ENCODE measurements at regions not wholly inside any gene's neighbourhood (a gene's known extent, or its start where the extent isn't known, plus 50 kb on each side); places are given as distances from the start of the nearest gene placed in this dataset.

GRCh38 chr18:46322411-46322891 is 218.3 kb downstream of the HAUS1 start:
- Mint-ChIP-seq H3K27me3 (ENCODE audit: low read depth) (peaks cover 12% of the 10 kb centered on the region), H3K4me1 (ENCODE audit: low read depth) (peaks cover 2% of the 10 kb centered on the region), H3K4me3 (no peak overlapping the region), H3K27ac (no peak overlapping the region), H3K9me3 (no peaks in the 10 kb centered on the region), H3K36me3 (ENCODE audit: low read depth) (no peaks in the 10 kb centered on the region)

DNA sequence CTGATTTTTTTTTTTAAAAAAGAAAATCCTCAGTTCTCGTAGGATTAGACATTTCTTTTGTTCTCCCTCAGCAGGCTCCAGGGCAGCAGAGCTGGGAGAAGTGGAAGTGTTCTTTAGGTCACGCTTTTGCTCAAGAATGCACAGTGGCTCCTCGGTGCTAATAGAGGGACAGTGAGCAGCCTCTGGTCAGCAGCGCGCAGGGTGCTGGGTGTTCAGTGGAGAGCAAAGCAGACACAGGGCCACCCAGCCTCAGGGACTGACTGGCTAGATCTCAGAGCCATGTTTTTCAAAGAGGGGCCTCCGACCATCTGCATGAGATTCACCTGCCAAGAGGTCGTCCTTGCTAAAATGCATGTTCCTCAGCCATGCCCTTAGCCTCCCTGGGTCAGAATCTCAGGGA is 218.8 kb downstream of the HAUS1 start:
- H3K4me3 Mint-ChIP-seq: no peak overlapping the region
- H3K9me3 Mint-ChIP-seq: no peaks in the 10 kb centered on the region
- H3K27ac Mint-ChIP-seq: no peak overlapping the region
- H3K4me1 Mint-ChIP-seq (ENCODE audit: low read depth): peaks cover 2% of the 10 kb centered on the region
- peaks cover 12% of the 10 kb centered on the region for H3K27me3 Mint-ChIP-seq (ENCODE audit: low read depth)
- no peaks in the 10 kb centered on the region for H3K36me3 Mint-ChIP-seq (ENCODE audit: low read depth)

DNA sequence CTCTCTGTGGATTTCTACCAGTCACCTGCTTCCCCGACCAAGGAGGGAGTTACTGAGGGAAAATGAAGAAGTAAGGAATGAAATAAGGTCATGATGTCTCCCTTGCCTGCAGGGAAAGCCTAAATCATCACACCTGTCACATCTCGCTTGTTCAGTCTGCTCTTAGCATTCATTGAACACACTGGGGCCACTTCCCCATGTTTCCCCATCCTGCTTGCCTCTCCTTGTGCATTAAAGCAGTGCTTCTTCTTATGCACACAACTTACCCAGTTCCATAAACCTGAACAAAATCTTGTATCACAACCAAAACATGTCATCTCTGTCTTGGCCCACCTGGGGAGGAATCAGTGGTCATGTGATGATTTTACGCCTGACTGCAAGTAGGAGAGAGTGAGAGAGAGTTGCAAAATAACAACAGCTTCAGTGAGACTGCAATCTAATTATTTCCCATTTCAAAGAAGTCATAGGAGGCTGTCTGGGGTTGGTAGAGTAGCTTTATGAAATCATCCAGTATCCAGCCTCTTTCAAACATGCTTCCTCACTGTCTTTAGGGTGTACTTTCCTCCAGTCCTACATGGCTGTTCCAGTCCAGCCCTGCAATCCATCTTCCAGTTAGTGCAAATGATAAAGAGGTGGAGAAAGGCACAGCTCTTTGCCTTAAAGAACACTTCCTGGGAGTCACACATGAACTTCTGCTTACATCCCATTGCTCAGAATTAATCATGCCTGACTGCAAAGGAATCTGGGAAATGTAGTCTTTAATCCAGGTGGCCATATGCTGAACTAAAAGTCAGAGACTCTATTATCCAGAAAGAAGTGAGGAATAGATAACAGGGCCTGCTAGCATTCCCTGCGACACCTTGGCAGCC is 220.1 kb downstream of the HAUS1 start:
- peaks cover 15% of the 10 kb centered on the region for H3K27me3 Mint-ChIP-seq (ENCODE audit: low read depth)
- no peak overlapping the region for H3K4me3 Mint-ChIP-seq
- peaks cover 2% of the 10 kb centered on the region for H3K4me1 Mint-ChIP-seq (ENCODE audit: low read depth)
- no peak overlapping the region for H3K27ac Mint-ChIP-seq
- H3K9me3 Mint-ChIP-seq: no peaks in the 10 kb centered on the region
- no peaks in the 10 kb centered on the region for H3K36me3 Mint-ChIP-seq (ENCODE audit: low read depth)

- H3K27me3 Mint-ChIP-seq (ENCODE audit: low read depth): peaks cover 23% of the 10 kb centered on the region
- H3K4me3 Mint-ChIP-seq: no peak overlapping the region
- no peaks in the 10 kb centered on the region for H3K9me3 Mint-ChIP-seq
- no peak overlapping the region for H3K27ac Mint-ChIP-seq
- H3K4me1 Mint-ChIP-seq (ENCODE audit: low read depth): peaks cover 2% of the 10 kb centered on the region
- no peaks in the 10 kb centered on the region for H3K36me3 Mint-ChIP-seq (ENCODE audit: low read depth)
These were observed 221.7 kb downstream of the HAUS1 start for GRCh38 chr18:46325895-46326294.

DNA sequence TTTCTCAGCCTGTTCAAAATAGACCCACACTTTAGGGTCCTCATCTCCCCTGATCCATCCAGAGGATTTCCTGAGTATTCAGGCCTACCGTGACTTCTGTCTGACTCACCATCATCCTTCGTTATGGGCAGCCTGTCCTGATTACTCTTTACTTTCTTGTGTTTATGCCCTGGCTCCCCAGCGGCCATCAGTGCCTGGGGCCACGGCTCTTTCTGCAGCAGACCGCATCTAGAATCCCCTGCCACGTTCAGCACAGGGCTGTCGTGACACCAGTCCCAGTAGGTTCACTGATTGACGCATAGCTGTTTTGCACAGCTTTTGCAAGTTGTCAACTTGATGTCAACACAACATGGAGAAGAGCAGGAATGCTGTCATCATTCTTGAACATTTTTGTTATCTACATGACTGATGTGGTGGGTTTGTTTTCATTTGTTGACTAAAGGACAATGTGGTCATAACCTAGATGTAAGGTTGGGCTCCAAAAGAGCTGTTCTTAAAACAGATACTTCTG is 225.6 kb downstream of the HAUS1 start:
- Mint-ChIP-seq H3K36me3 (ENCODE audit: low read depth) (no peaks in the 10 kb centered on the region), H3K4me1 (ENCODE audit: low read depth) (peaks cover 7% of the 10 kb centered on the region), H3K4me3 (no peak overlapping the region), H3K27me3 (ENCODE audit: low read depth) (peaks cover 51% of the 10 kb centered on the region), H3K27ac (no peak overlapping the region), H3K9me3 (no peaks in the 10 kb centered on the region)

DNA sequence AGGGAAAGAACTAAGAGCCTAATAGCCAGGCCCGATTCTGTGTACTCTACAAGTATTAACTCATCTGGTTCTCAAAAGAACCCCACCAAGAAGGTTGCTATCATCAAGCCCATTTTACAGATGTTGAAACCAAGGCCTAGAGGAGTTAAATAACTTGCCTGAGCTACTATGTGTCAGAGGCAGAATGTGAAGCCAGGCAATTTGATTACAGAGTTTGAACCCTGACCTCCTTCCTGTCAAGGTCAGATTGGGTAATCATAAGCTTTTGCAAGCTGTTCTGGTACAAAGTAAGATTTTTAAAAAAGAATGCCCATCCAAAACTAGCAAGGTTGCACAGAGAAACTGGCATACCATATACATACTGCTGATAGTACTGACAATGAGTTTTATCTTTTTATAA is 227.1 kb downstream of the HAUS1 start:
- H3K36me3 Mint-ChIP-seq (ENCODE audit: low read depth): peaks cover 1% of the 10 kb centered on the region
- H3K27me3 Mint-ChIP-seq (ENCODE audit: low read depth): peaks cover 66% of the 10 kb centered on the region
- H3K27ac Mint-ChIP-seq: no peak overlapping the region
- H3K4me3 Mint-ChIP-seq: no peak overlapping the region
- H3K4me1 Mint-ChIP-seq (ENCODE audit: low read depth): peaks cover 18% of the 10 kb centered on the region
- H3K9me3 Mint-ChIP-seq: no peaks in the 10 kb centered on the region

DNA sequence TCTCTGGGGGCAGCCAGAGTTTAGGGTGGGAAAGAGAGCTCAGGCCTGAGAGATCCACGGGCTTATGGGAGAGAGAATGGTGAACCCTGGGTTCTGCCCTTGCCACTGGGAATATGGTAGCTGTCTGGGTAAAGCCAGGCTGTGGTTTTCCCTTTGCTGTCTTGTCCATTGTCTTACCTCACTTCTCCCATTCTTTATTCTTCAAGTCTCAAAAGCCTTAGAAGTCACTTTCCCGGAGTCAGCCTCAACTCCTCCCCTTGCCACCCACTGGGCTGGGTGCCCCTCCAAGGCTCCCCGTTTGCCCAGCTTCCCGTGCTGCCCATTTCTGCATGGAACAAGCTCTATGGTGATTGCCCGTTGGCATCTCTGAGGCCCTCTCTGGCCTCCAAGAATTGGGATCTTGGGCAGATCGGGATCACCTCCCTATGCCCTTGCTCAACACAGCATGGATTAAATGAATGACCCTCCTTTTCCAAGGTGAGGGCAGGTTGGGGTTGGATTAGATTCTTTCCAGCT is 228.2 kb downstream of the HAUS1 start:
- Mint-ChIP-seq H3K4me3 (no peak overlapping the region), H3K9me3 (no peaks in the 10 kb centered on the region), H3K27me3 (ENCODE audit: low read depth) (peaks cover 74% of the 10 kb centered on the region), H3K4me1 (ENCODE audit: low read depth) (peaks cover 18% of the 10 kb centered on the region), H3K36me3 (ENCODE audit: low read depth) (peaks cover 1% of the 10 kb centered on the region), H3K27ac (no peak overlapping the region)

DNA sequence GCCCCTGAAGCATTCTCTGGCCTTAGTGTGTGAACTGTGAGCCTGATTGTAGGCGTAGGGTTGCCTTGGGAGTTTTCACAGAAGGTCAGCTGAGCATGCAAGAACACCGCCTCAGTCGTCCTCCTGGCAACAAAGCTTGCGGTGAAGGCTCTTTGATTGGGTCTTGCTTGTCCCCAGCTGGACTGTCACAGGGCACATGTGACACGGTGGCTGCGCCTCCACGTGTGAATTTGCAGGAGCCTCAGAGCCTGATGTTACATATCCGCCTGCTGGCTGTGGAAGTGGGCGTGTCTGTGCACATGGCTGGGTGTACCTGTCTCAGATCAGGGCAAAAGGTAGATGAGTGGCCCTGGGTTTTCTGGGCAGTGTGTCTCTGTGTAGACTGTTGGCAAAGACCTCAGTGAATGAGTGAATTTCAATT is 228.7 kb downstream of the HAUS1 start:
- Mint-ChIP-seq H3K9me3 (no peaks in the 10 kb centered on the region), H3K27ac (no peak overlapping the region), H3K4me1 (ENCODE audit: low read depth) (peaks cover 22% of the 10 kb centered on the region), H3K36me3 (ENCODE audit: low read depth) (peaks cover 1% of the 10 kb centered on the region), H3K27me3 (ENCODE audit: low read depth) (peaks cover 79% of the 10 kb centered on the region), H3K4me3 (peak overlapping the region; percentile 72)

GRCh38 chr18:46333431-46334135 is 229.4 kb downstream of the HAUS1 start:
- Mint-ChIP-seq H3K27ac (no peak overlapping the region), H3K27me3 (ENCODE audit: low read depth) (peaks cover 84% of the 10 kb centered on the region), H3K4me1 (ENCODE audit: low read depth) (peaks cover 27% of the 10 kb centered on the region), H3K36me3 (ENCODE audit: low read depth) (peaks cover 1% of the 10 kb centered on the region), H3K9me3 (no peaks in the 10 kb centered on the region), H3K4me3 (peak overlapping the region; percentile 72)

DNA sequence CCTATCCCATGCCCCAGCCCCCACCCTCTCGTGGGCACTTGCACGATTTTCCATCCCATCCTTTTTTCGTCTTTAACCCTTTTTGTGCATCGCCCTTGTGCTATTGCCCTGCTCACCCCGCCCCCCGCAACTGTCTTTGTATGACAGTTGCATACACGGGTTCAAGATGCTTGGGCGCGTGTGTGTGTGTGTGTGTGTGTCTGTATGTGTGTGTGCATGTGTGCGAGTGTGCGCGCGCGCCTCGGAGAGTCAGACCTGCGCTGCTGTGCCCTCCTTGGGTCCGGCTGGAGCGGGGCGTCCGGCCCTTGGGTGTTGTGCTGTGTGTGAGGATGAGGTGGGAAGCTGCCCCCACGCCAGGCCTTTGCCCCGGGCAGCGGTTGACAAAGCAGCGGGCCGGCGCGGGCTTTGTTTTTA is 230.7 kb downstream of the HAUS1 start:
- Mint-ChIP-seq H3K4me1 (ENCODE audit: low read depth) (peaks cover 36% of the 10 kb centered on the region), H3K27me3 (ENCODE audit: low read depth) (peaks cover 76% of the 10 kb centered on the region), H3K4me3 (peak overlapping the region; percentile 89), H3K27ac (peak overlapping the region; percentile 77), H3K36me3 (ENCODE audit: low read depth) (peaks cover 5% of the 10 kb centered on the region), H3K9me3 (no peaks in the 10 kb centered on the region)

DNA sequence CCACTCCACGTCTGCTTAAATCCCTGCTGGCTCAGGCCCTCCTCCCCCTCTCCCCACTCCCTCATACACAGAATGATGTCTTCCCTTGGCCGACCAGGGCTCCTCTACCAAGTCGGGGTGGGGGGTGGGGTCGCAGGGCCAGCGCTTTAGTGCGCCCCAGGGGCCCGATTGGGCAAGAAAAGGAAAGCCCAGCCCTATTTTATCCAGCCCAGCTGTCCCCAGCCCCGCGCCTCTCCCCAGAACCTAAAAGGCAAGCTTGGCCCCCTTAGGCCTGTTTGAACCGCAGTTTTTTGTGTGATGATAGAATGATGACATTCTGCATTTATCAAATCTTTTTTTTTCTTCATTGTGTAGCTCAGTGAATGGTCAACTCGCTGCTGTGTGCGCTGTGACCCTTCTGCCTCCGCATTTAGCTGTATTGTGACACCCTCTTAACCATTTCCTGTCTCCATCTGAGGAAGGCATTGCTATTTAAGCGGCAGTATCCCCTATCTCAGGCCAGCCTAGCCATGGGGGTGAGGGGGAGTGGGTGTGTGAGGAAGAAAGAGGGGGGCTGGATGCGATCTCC is 231.4 kb downstream of the HAUS1 start:
- Mint-ChIP-seq H3K4me1 (ENCODE audit: low read depth) (peaks cover 41% of the 10 kb centered on the region), H3K9me3 (no peaks in the 10 kb centered on the region), H3K27ac (peak overlapping the region; percentile 34), H3K36me3 (ENCODE audit: low read depth) (peaks cover 5% of the 10 kb centered on the region), H3K4me3 (peak overlapping the region; percentile 89), H3K27me3 (ENCODE audit: low read depth) (peaks cover 74% of the 10 kb centered on the region)

GRCh38 chr18:46336278-46337111 is 232.3 kb downstream of the HAUS1 start:
- Mint-ChIP-seq H3K27ac (no peak overlapping the region), H3K4me1 (ENCODE audit: low read depth) (peaks cover 44% of the 10 kb centered on the region), H3K27me3 (ENCODE audit: low read depth) (peaks cover 68% of the 10 kb centered on the region), H3K9me3 (no peaks in the 10 kb centered on the region), H3K36me3 (ENCODE audit: low read depth) (peaks cover 5% of the 10 kb centered on the region), H3K4me3 (no peak overlapping the region)

GRCh38 chr18:46337271-46337670 is 233.1 kb downstream of the HAUS1 start:
- Mint-ChIP-seq H3K27ac (no peak overlapping the region), H3K4me3 (no peak overlapping the region), H3K27me3 (ENCODE audit: low read depth) (peaks cover 60% of the 10 kb centered on the region), H3K4me1 (ENCODE audit: low read depth) (peaks cover 51% of the 10 kb centered on the region), H3K36me3 (ENCODE audit: low read depth) (peaks cover 5% of the 10 kb centered on the region), H3K9me3 (no peaks in the 10 kb centered on the region)

DNA sequence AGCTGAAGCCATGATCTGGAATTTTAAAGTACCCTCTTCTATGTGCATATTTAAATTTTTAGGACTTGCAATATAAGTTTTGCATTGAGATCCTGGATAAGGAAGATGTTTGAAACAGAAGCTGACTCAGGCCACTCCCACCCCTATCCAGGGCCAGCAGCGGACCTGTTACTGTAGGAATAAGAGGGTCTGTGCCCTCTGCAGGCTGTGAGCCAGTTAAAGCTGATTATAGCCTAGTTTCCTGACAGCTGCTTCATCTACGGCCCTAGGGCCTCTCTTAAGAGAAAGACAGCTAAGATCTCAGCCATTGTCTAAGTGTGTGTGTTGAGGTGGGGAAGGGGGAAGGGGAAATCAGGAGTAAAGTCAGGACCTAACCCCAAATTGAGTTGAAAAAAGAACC is 234.0 kb downstream of the HAUS1 start:
- Mint-ChIP-seq H3K27ac (no peak overlapping the region), H3K4me3 (no peak overlapping the region), H3K27me3 (ENCODE audit: low read depth) (peaks cover 51% of the 10 kb centered on the region), H3K9me3 (no peaks in the 10 kb centered on the region), H3K36me3 (ENCODE audit: low read depth) (peaks cover 5% of the 10 kb centered on the region), H3K4me1 (ENCODE audit: low read depth) (peaks cover 52% of the 10 kb centered on the region)
